Large intestine (tissue), 3 donors: ENCODE measurements at regions not wholly inside any gene's neighbourhood (a gene's known extent, or its start where the extent isn't known, plus 50 kb on each side); places are given as distances from the start of the nearest gene placed in this dataset.

Source experiments
- DNase-seq, 2 donors: peaks; one replicate each; pipeline versions ENCODE4 v3.0.0 to v3.0.0-alpha.2; 2013
- H3K27ac ChIP-seq: one replicate; pipeline ENCODE4 v1.5.1; 2013; ENCODE audit warnings: low read length
- H3K27me3 ChIP-seq: 2 replicates; pipeline ENCODE4 v1.6.1; 2013; ENCODE audit warnings: low read length; ENCODE audit not compliant: control insufficient read depth, insufficient read depth
- H3K36me3 ChIP-seq: 2 replicates; pipeline ENCODE4 v1.6.1; 2013; ENCODE audit warnings: low read length; ENCODE audit not compliant: control insufficient read depth, insufficient read depth
- H3K4me1 ChIP-seq: one replicate; pipeline ENCODE4 v1.6.1; 2013; ENCODE audit warnings: low read length; ENCODE audit not compliant: control insufficient read depth, insufficient read depth
- H3K4me3 ChIP-seq: one replicate; pipeline ENCODE4 v1.5.1; 2013; ENCODE audit warnings: low read length
- H3K9me3 ChIP-seq: one replicate; pipeline ENCODE4 v1.6.1; 2013; ENCODE audit warnings: mild to moderate bottlenecking, low read depth, low read length, moderate library complexity; ENCODE audit not compliant: control insufficient read depth
- WGBS: methylation state at CpG from one replicate; pipeline ENCODE4 v1.1.5; 2013; ENCODE audit warnings: low lambda C conversion rate; ENCODE audit not compliant: insufficient coverage; 5-methylcytosine and 5-hydroxymethylcytosine counted together

GRCh38 chr2:181264001-181264400, 193.2 kb upstream of the ITGA4 start:
- no peak for DNase-seq
- no peak overlapping the region for H3K27ac ChIP-seq
- H3K27me3 ChIP-seq: no peaks in the 10 kb centered on the region
- no peak overlapping the region for H3K4me3 ChIP-seq
- H3K36me3 ChIP-seq: no peaks in the 10 kb centered on the region
- WGBS: 60% methylated on average over 1 of the region's 1 CpG
- H3K9me3 ChIP-seq: no peaks in the 10 kb centered on the region
- no peaks in the 10 kb centered on the region for H3K4me1 ChIP-seq

DNA sequence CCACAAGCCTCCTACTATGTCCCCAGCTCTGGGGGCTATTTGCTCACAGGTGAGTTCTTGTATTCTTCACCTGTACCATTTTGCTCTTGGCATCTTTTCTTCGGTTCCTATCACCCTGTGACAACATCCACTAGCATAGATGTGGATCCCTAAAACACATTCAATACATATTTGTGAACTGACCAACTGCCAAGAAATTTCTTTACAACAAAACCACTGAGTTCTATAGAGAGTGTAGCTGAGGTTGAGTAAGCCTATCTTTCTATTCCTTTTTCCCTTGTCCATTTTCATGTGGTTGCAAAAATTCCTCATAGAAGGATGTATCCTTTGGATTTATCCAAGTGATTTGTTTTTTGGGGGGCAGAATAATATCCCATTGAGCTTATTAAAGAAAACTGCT, 192.7 kb upstream of the ITGA4 start:
- no peak overlapping the region for H3K4me3 ChIP-seq
- H3K4me1 ChIP-seq: no peaks in the 10 kb centered on the region
- no CpG with 5 or more reads among the region's 1 CpG for WGBS
- H3K9me3 ChIP-seq: no peaks in the 10 kb centered on the region
- H3K27ac ChIP-seq: no peak overlapping the region
- no peaks in the 10 kb centered on the region for H3K36me3 ChIP-seq
- no peaks in the 10 kb centered on the region for H3K27me3 ChIP-seq
- no peak for DNase-seq

DNA sequence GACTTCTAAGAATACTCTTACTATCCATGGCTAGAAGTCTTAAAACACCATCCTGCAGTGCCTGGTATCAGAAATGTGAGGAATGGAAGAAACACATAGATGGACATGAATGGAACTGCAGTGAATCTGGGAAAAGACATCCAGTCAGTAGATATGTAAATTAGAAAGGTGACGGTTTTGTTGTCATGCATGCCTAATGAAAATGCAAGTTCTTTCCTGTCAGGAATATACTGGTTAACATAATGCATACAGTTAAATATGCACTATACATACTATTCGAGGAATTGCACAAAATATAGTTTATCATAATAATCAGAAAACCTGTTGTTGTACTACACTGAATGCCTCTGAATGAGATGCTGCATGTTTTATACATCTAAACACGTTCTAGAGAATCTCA, 190.6 kb upstream of the ITGA4 start:
- DNase-seq: no peak
- H3K27ac ChIP-seq: no peak overlapping the region
- WGBS: 86% methylated on average over 1 of the region's 3 CpGs

DNA sequence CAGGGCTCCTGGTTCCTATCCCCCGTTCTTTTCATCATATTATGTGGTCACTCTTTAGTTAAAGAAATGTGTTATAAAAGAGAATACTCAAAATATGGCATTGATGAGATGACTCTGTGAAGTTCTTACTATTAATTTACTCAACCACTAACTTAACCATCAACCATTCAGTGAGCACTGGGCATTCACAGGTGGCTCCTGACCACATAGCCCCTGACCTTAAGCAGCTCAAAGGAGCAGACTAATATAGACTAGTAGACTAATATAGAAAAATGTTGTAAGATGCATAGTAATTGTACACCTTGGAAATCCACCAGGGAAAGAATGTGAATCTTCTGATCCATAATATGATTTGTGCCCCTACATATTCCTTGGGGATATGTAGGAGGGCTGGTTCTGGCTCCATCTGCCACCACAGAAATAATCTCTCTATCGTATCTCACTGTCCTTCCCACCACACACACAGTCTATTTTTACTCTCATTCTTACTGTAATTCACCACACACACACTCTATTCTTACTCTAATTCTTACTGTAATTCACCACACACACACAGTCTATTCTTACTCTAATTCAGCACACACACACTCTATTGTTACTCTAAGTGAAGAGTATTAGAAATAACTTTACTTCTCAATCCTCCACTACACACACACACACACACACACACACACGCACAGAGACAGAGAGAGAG, 188.9 kb upstream of the ITGA4 start:
- Histone ChIP-seq H3K36me3 (no peaks in the 10 kb centered on the region), H3K4me3 (no peak overlapping the region), H3K9me3 (no peaks in the 10 kb centered on the region), H3K27me3 (no peaks in the 10 kb centered on the region), H3K4me1 (no peaks in the 10 kb centered on the region), H3K27ac (no peak overlapping the region)
- DNase-seq: no peak
- 100% methylated on average over 2 of the region's 3 CpGs for WGBS

More for the DNA sequence above, 190.6 kb upstream of the ITGA4 start:
- Histone ChIP-seq H3K36me3 (no peaks in the 10 kb centered on the region), H3K9me3 (no peaks in the 10 kb centered on the region), H3K27me3 (no peaks in the 10 kb centered on the region), H3K4me3 (no peak overlapping the region), H3K4me1 (no peaks in the 10 kb centered on the region)

DNA sequence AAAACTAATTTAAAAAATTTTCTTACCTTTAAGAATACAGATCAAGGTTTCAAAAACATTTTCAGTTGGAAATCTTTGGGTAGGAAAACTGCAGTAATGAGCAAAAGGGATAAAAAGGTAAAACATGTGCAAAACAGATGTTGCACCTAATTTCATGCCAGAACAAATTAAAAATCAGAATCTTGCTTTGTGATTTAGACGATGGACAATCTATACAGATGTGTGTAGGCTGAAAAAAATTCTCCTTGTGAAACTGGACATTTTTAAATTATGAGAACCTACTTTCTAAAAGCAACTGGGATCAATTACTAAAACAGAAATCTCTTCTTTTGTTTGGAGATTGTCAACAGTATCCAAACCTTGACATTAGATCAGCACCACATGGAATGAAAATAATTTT, 183.2 kb upstream of the ITGA4 start:
- no peaks in the 10 kb centered on the region for H3K4me1 ChIP-seq
- WGBS: 80% methylated on average over 1 of the region's 1 CpG
- H3K9me3 ChIP-seq: no peaks in the 10 kb centered on the region
- H3K4me3 ChIP-seq: no peak overlapping the region
- DNase-seq: no peak
- H3K27me3 ChIP-seq: no peaks in the 10 kb centered on the region
- H3K27ac ChIP-seq: no peak overlapping the region
- no peaks in the 10 kb centered on the region for H3K36me3 ChIP-seq

GRCh38 chr2:181275643-181276070, 181.5 kb upstream of the ITGA4 start:
- no peaks in the 10 kb centered on the region for H3K4me1 ChIP-seq
- no peaks in the 10 kb centered on the region for H3K36me3 ChIP-seq
- no CpG with 5 or more reads among the region's 3 CpGs for WGBS
- H3K9me3 ChIP-seq: no peaks in the 10 kb centered on the region
- no peak for DNase-seq
- no peak overlapping the region for H3K4me3 ChIP-seq
- no peak overlapping the region for H3K27ac ChIP-seq
- no peaks in the 10 kb centered on the region for H3K27me3 ChIP-seq

DNA sequence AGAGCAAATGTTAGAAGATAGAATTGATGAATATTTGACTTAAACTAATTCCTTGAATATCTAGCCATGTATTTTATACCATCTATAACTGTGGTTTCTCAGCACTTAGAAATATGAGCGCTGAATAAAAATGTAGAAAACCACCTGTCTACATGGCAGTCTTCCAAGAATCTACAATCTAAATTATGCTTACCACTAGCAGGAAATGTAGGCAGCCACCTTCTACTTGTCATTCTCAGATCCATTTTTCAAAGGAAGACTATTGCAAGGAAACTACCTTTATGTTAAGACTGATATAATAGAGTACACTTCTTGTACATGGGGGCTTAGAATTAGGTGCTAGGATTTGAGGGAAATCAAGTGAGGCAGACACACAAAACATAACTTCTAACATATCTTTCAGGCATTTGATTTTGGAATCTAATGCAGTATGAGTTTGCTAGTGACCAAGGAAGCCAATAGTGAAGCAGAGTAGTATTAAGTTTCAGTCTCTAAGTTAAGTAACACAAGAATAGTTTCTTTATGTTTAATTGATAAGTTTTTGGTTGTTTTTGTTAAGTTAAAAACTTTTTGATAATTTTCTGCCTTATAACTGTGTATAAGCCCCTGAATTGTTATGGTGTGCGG, 175.9 kb upstream of the ITGA4 start:
- no peak overlapping the region for H3K27ac ChIP-seq
- WGBS: no CpG with 5 or more reads among the region's 2 CpGs
- H3K4me3 ChIP-seq: no peak overlapping the region
- no peaks in the 10 kb centered on the region for H3K36me3 ChIP-seq
- DNase-seq: no peak
- no peaks in the 10 kb centered on the region for H3K27me3 ChIP-seq
- H3K4me1 ChIP-seq: no peaks in the 10 kb centered on the region
- no peaks in the 10 kb centered on the region for H3K9me3 ChIP-seq

DNA sequence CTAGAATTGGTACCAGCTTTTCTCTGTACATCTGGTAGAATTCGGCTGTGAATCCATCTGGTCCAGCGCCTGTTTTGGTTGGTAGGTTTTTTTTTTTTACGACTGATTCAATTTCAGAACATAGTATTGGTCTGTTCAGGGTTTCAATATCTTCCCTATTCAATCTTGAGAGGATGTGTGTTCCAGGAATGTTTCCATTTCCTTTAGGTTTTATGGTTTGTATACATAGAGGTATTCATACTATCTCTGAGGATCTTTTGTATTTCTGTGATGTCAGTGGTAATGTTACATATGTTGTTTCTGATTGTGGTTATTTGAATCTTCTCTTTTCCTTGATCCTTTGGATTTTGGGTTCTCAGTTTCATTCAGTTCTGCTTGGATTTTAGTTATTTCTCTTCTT, 172.1 kb upstream of the ITGA4 start:
- H3K4me3 ChIP-seq: no peak overlapping the region
- H3K27ac ChIP-seq: no peak overlapping the region
- DNase-seq: no peak
- 43% methylated on average over 1 of the region's 3 CpGs for WGBS
- H3K9me3 ChIP-seq: no peaks in the 10 kb centered on the region
- no peaks in the 10 kb centered on the region for H3K27me3 ChIP-seq
- no peaks in the 10 kb centered on the region for H3K36me3 ChIP-seq
- no peaks in the 10 kb centered on the region for H3K4me1 ChIP-seq

DNA sequence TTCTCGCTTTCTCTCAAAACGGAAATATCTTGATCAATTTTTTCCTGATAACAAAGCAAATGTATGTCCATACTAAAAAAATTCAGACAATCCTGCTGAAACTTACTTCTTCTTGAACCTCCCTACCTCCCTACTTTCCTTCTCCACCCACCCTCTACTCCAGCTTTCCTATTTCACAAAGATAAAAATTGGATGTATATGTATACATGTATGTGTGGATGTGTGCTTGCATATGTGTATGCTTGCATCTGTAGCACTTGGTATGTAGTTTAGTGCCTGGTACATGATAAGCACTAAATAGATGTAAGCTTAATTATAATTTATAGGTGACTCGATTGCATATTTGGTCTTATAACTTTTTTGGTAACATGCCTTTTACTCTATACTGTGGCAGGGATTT, 167.5 kb upstream of the ITGA4 start:
- Histone ChIP-seq H3K27me3 (peaks cover 2% of the 10 kb centered on the region), H3K9me3 (no peaks in the 10 kb centered on the region), H3K4me1 (no peaks in the 10 kb centered on the region), H3K4me3 (no peak overlapping the region), H3K27ac (no peak overlapping the region), H3K36me3 (no peaks in the 10 kb centered on the region)
- DNase-seq: no peak
- 100% methylated on average over 2 of the region's 3 CpGs for WGBS

GRCh38 chr2:181290182-181290581, 167.0 kb upstream of the ITGA4 start:
- peaks cover 2% of the 10 kb centered on the region for H3K27me3 ChIP-seq
- WGBS: 100% methylated on average over 1 of the region's 1 CpG
- H3K36me3 ChIP-seq: no peaks in the 10 kb centered on the region
- no peak overlapping the region for H3K4me3 ChIP-seq
- no peaks in the 10 kb centered on the region for H3K4me1 ChIP-seq
- H3K9me3 ChIP-seq: no peaks in the 10 kb centered on the region
- DNase-seq: no peak
- H3K27ac ChIP-seq: no peak overlapping the region

DNA sequence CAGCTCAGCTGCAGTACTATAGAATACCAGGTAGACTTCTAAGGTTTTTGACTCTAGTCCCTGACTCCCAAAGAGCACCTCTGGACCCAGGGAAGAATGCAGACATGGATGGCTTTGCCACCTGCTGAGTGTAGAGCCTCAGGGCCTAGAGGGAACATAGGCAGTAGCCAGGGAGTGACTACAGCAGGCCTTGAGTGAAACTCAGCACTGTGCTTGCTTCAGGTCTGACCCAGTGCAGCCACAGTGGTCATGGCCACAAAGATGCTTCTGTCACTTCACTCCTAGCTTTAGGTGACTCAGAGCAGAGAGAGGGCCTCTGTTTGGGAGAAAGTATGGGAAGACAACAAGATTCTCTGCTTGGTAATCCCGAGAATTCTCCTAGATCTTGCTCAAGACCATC, 162.2 kb upstream of the ITGA4 start:
- Histone ChIP-seq H3K9me3 (no peaks in the 10 kb centered on the region), H3K4me3 (no peak overlapping the region), H3K27me3 (peaks cover 2% of the 10 kb centered on the region), H3K27ac (no peak overlapping the region), H3K4me1 (no peaks in the 10 kb centered on the region), H3K36me3 (no peaks in the 10 kb centered on the region)
- no CpG with 5 or more reads among the region's 1 CpG for WGBS
- DNase-seq: no peak
